K562 (cell line): ENCODE measurements at regions not wholly inside any gene's neighbourhood (a gene's known extent, or its start where the extent isn't known, plus 50 kb on each side); places are given as distances from the start of the nearest gene placed in this dataset.

Experiments used
- CTCF ChIP-seq, 3 experiments: IDR thresholded peaks in 2 of 3; conservative IDR thresholded peaks in 1 of 3; 2 replicates each; pipeline ENCODE4 v1.5.1; 2011 to 2012; ENCODE audit warnings: low read length in 3 of 3, mild to moderate bottlenecking in 3 of 3, control low read depth in 2 of 3, improper control_type of control experiment in 1 of 3, inconsistent platforms in 1 of 3, low read depth in 1 of 3, mixed read lengths in 1 of 3, moderate library complexity in 1 of 3; ENCODE audit not compliant: insufficient read depth in 2 of 3
- HDAC2 ChIP-seq: fragments of 450-650 bp; IDR thresholded peaks from 2 replicates; pipeline ENCODE4 v1.6.1; 2016; ENCODE audit warnings: mild to moderate bottlenecking
- MED1 ChIP-seq: sonication (generic); formaldehyde crosslinking; IDR thresholded peaks from 2 replicates; pipeline ENCODE4 v1.8.1; 2023; ENCODE audit warnings: missing genetic modification reagents, borderline replicate concordance
- POLR2AphosphoS5 ChIP-seq: IDR thresholded peaks from 2 replicates; pipeline ENCODE4 v1.6.1; 2011; ENCODE audit warnings: mild to moderate bottlenecking, low read depth, low read length, moderate library complexity; ENCODE audit not compliant: control insufficient read depth, insufficient read depth
- POU5F1 ChIP-seq: fragments of 150-350 bp; IDR thresholded peaks from 2 replicates; pipeline ENCODE4 v1.6.1; 2014; ENCODE audit warnings: borderline replicate concordance, low read length, low read depth, mild to moderate bottlenecking; ENCODE audit not compliant: partially characterized antibody
- PRPF4 ChIP-seq: fragments of 200-400 bp; formaldehyde crosslinking; IDR thresholded peaks from one replicate; pipeline ENCODE4 v1.6.1; 2017; ENCODE audit warnings: low read length, low read depth, mild to moderate bottlenecking; ENCODE audit not compliant: insufficient read depth, poor library complexity, severe bottlenecking
- SMAD1 ChIP-seq: fragments of 150-350 bp; IDR thresholded peaks from 2 replicates; pipeline ENCODE4 v1.6.1; 2014; ENCODE audit warnings: low read length, low read depth; ENCODE audit not compliant: partially characterized antibody
- SMAD4 ChIP-seq: fragments of 250-450 bp; sonication (Bioruptor Pico); conservative IDR thresholded peaks from 2 replicates; pipeline ENCODE4 v1.8.0; 2021; ENCODE audit warnings: inconsistent platforms, mild to moderate bottlenecking, moderate library complexity

DNA sequence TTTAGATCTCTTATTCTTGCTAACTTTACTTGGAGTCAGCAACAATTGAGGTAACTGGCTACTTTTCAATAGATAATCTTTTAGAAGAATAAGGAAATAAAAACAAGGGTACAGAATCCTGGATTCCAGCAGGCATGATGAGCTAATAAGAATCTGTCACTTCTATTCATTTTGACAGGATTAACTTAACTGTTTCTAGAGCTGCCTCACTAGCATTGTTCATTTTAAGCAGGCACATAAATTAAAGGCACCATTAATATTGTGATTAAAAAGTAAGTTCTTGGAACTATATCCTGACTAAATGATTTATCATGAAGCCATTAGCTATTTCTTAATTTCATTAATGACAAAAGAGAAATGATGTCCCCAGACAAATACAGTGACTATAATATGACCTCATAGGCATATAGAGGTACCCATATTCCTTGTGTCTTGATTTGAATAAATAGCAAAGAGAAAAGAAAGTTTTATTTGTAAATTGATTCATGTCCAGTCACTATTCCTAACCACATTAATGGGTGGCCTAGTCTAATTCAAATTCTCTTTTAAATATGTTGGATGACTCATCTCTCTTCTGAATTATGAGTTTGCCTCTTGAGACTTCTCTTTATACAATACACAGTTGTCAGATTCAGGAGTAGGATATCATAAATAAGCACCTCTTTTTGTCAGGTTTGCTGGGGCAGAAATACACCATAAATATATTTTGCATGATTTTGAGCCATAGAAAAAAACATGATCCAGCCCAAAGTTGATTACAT lies 343.0 kb downstream of the SLITRK2 start:
- no peak for TF ChIP-seq SMAD1
- TF ChIP-seq POLR2AphosphoS5, result no peak
- no peak for TF ChIP-seq SMAD4
- TF ChIP-seq PRPF4, result no peak
- TF ChIP-seq HDAC2, result no peak
- TF ChIP-seq CTCF (IDR thresholded peaks at IDR 0.05 in 2 of 3, conservative IDR thresholded peaks at IDR 0.05 in 1 of 3; ENCODE audit: insufficient read depth in 2 of 3, low read depth in 1 of 3, low read length in 3 of 3), result no peak
- TF ChIP-seq MED1 (CRISPR knock-in tag), result no peak
- no peak for TF ChIP-seq POU5F1
